AG10803 (cell line): ENCODE measurements at regions not wholly inside any gene's neighbourhood (a gene's known extent, or its start where the extent isn't known, plus 50 kb on each side); places are given as distances from the start of the nearest gene placed in this dataset.

Source experiments
- DNase-seq: peaks from one replicate; pipeline ENCODE4 v3.0.0; 2010; ENCODE audit warnings: low read depth
- H3K4me3 ChIP-seq: 2 replicates; pipeline ENCODE4 v1.5.1; 2011; ENCODE audit warnings: mild to moderate bottlenecking, low read length, control low read depth
- CTCF ChIP-seq: conservative IDR thresholded peaks from 2 replicates; pipeline ENCODE4 v1.5.1; 2011; ENCODE audit warnings: mild to moderate bottlenecking, low read length, control low read depth, inconsistent platforms

- no peak overlapping the region for H3K4me3 ChIP-seq
- TF ChIP-seq CTCF = no peak
- no peak for DNase-seq
These were observed 539.3 kb downstream of the MTRR start for GRCh38 chr5:8408258-8408657.

- TF ChIP-seq CTCF = no peak
- no peak overlapping the region for H3K4me3 ChIP-seq
- DNase-seq = no peak
These were observed 541.7 kb downstream of the MTRR start for GRCh38 chr5:8410618-8411017.

GRCh38 chr5:8413975-8414374 lies 545.0 kb downstream of the MTRR start:
- no peak for DNase-seq
- TF ChIP-seq CTCF = no peak
- no peak overlapping the region for H3K4me3 ChIP-seq

- TF ChIP-seq CTCF = no peak
- H3K4me3 ChIP-seq = no peak overlapping the region
- DNase-seq = no peak
These were observed 548.5 kb downstream of the MTRR start for GRCh38 chr5:8417316-8418048.

- H3K4me3 ChIP-seq = no peak overlapping the region
- TF ChIP-seq CTCF = no peak
- no peak for DNase-seq
These were observed 549.1 kb downstream of the MTRR start for GRCh38 chr5:8418049-8418426.

- no peak overlapping the region for H3K4me3 ChIP-seq
- no peak for TF ChIP-seq CTCF
- no peak for DNase-seq
These were observed 561.1 kb downstream of the MTRR start for GRCh38 chr5:8429778-8430758.

- no peak overlapping the region for H3K4me3 ChIP-seq
- DNase-seq = no peak
- no peak for TF ChIP-seq CTCF
These were observed 565.6 kb downstream of the MTRR start for GRCh38 chr5:8434501-8434900.
